Activated T-helper 1 cell treated with anti-CD3 and anti-CD28 coated beads, Interleukin-12 subunit alpha, Interleukin-12 subunit beta, Interleukin-2, Interleukin-4 antibody, amounts not matched to agents 30 ng/mL and 10 ng/mL and 1 ng/mL, durations not matched to agents 14 hours and 24 hours and 36 hours (primary cell): ENCODE measurements at regions not wholly inside any gene's neighbourhood (a gene's known extent, or its start where the extent isn't known, plus 50 kb on each side); places are given as distances from the start of the nearest gene placed in this dataset.
"Not testable (repeated sequence)": the region's sequence is repeated elsewhere in the genome, so short reads cannot be mapped to it uniquely, and the experiment has no call there.

Experiments
- DNase-seq: peaks from one replicate; pipeline ENCODE4 v3.0.0; 2021; ENCODE audit warnings: low spot score
- H3K27ac Mint-ChIP-seq: one replicate; pipeline ENCODE4 v1.8.0; 2021; ENCODE audit warnings: mild to moderate bottlenecking, mixed read lengths
- H3K27me3 Mint-ChIP-seq: one replicate; pipeline ENCODE4 v1.8.0; 2022; ENCODE audit warnings: mild to moderate bottlenecking, moderate library complexity, mixed read lengths; ENCODE audit not compliant: insufficient read depth
- H3K36me3 Mint-ChIP-seq: one replicate; pipeline ENCODE4 v1.8.0; 2021; ENCODE audit warnings: low read depth, mixed read lengths
- H3K4me1 Mint-ChIP-seq: one replicate; pipeline ENCODE4 v1.8.0; 2021; ENCODE audit warnings: low read depth, mixed read lengths
- H3K4me3 Mint-ChIP-seq: one replicate; pipeline ENCODE4 v1.8.0; 2021; ENCODE audit warnings: mild to moderate bottlenecking, moderate library complexity, mixed read lengths
- H3K9me3 Mint-ChIP-seq: one replicate; pipeline ENCODE4 v1.8.0; 2021; ENCODE audit warnings: mixed read lengths
- intact Hi-C: fragments of 100-400 bp; cut with micrococcal nuclease; formaldehyde crosslinking; loops from one replicate; pipeline ENCODE4 v1.15.1; 2024

- intact Hi-C loops: no loop called here
- H3K27me3 Mint-ChIP-seq: peaks cover 11% of the 10 kb centered on the region
- no peaks in the 10 kb centered on the region for H3K9me3 Mint-ChIP-seq
- H3K4me1 Mint-ChIP-seq: no peaks in the 10 kb centered on the region
- no peak overlapping the region for H3K27ac Mint-ChIP-seq
- no peaks in the 10 kb centered on the region for H3K36me3 Mint-ChIP-seq
- no peak for DNase-seq
- H3K4me3 Mint-ChIP-seq: no peak overlapping the region
Observed at GRCh38 chr19:34085336-34085735, 87.0 kb upstream of the LSM14A start.

GRCh38 chr19:34088292-34088691, 84.0 kb upstream of the LSM14A start:
- intact Hi-C loops: no loop called here
- H3K4me1 Mint-ChIP-seq: no peaks in the 10 kb centered on the region

GRCh38 chr19:34089566-34089965, 82.7 kb upstream of the LSM14A start:
- intact Hi-C loops: no loop called here
- no peaks in the 10 kb centered on the region for H3K4me1 Mint-ChIP-seq
- H3K4me3 Mint-ChIP-seq: no peak overlapping the region
- no peak for DNase-seq
- H3K27ac Mint-ChIP-seq: no peak overlapping the region
- peaks cover 2% of the 10 kb centered on the region for H3K27me3 Mint-ChIP-seq
- H3K36me3 Mint-ChIP-seq: no peaks in the 10 kb centered on the region
- no peaks in the 10 kb centered on the region for H3K9me3 Mint-ChIP-seq

More at GRCh38 chr19:34088292-34088691, 84.0 kb upstream of the LSM14A start:
- H3K9me3 Mint-ChIP-seq: no peaks in the 10 kb centered on the region
- peaks cover 4% of the 10 kb centered on the region for H3K27me3 Mint-ChIP-seq
- no peak overlapping the region for H3K27ac Mint-ChIP-seq
- no peak for DNase-seq
- H3K4me3 Mint-ChIP-seq: no peak overlapping the region
- H3K36me3 Mint-ChIP-seq: no peaks in the 10 kb centered on the region

- Mint-ChIP-seq H3K36me3 (no peaks in the 10 kb centered on the region), H3K4me3 (no peak overlapping the region), H3K27ac (no peak overlapping the region), H3K4me1 (peaks cover 6% of the 10 kb centered on the region), H3K9me3 (no peaks in the 10 kb centered on the region), H3K27me3 (peaks cover 12% of the 10 kb centered on the region)
- intact Hi-C loops: no loop called here
- no peak for DNase-seq
Observed at GRCh38 chr19:34094960-34095359, 77.3 kb upstream of the LSM14A start.

- H3K4me1 Mint-ChIP-seq, intact Hi-C loops, H3K36me3 Mint-ChIP-seq, H3K9me3 Mint-ChIP-seq, H3K27ac Mint-ChIP-seq, H3K4me3 Mint-ChIP-seq, DNase-seq: not testable (repeated sequence)
- H3K27me3 Mint-ChIP-seq: peaks cover 12% of the 10 kb centered on the region
Observed at GRCh38 chr19:34095411-34095810, 76.9 kb upstream of the LSM14A start.

- DNase-seq: no peak
- Mint-ChIP-seq H3K27me3 (peaks cover 12% of the 10 kb centered on the region), H3K9me3 (no peaks in the 10 kb centered on the region), H3K4me3 (no peak overlapping the region), H3K36me3 (no peaks in the 10 kb centered on the region), H3K27ac (no peak overlapping the region), H3K4me1 (peaks cover 6% of the 10 kb centered on the region)
- intact Hi-C loops: loop anchor here (1.0 kb wide), 3 partner anchors 49 to 318 kb away; no protein-coding TSS in a partner anchor
Observed at GRCh38 chr19:34096020-34096915, 76.0 kb upstream of the LSM14A start.

GRCh38 chr19:34104096-34104495, 68.2 kb upstream of the LSM14A start:
- intact Hi-C loops: no loop called here
- no peak overlapping the region for H3K27ac Mint-ChIP-seq

GRCh38 chr19:34104557-34104956, 67.7 kb upstream of the LSM14A start:
- no peak overlapping the region for H3K27ac Mint-ChIP-seq
- no peak overlapping the region for H3K4me3 Mint-ChIP-seq
- peaks cover 11% of the 10 kb centered on the region for H3K27me3 Mint-ChIP-seq
- DNase-seq: no peak
- H3K4me1 Mint-ChIP-seq: no peaks in the 10 kb centered on the region
- H3K9me3 Mint-ChIP-seq: no peaks in the 10 kb centered on the region
- intact Hi-C loops: no loop called here
- no peaks in the 10 kb centered on the region for H3K36me3 Mint-ChIP-seq

More at GRCh38 chr19:34104096-34104495, 68.2 kb upstream of the LSM14A start:
- H3K4me3 Mint-ChIP-seq: no peak overlapping the region
- no peaks in the 10 kb centered on the region for H3K36me3 Mint-ChIP-seq
- no peak for DNase-seq
- H3K9me3 Mint-ChIP-seq: no peaks in the 10 kb centered on the region
- H3K27me3 Mint-ChIP-seq: peaks cover 11% of the 10 kb centered on the region
- no peaks in the 10 kb centered on the region for H3K4me1 Mint-ChIP-seq

GRCh38 chr19:34109596-34109995, 62.7 kb upstream of the LSM14A start:
- H3K4me1 Mint-ChIP-seq: no peaks in the 10 kb centered on the region
- no peaks in the 10 kb centered on the region for H3K36me3 Mint-ChIP-seq
- DNase-seq: no peak
- H3K9me3 Mint-ChIP-seq: no peaks in the 10 kb centered on the region
- H3K4me3 Mint-ChIP-seq: no peak overlapping the region
- peaks cover 3% of the 10 kb centered on the region for H3K27me3 Mint-ChIP-seq
- H3K27ac Mint-ChIP-seq: no peak overlapping the region
- intact Hi-C loops: no loop called here

GRCh38 chr19:34118879-34119748, 53.2 kb upstream of the LSM14A start:
- no peak for DNase-seq
- Mint-ChIP-seq H3K4me1 (peaks cover 9% of the 10 kb centered on the region), H3K36me3 (no peaks in the 10 kb centered on the region), H3K9me3 (no peaks in the 10 kb centered on the region), H3K27ac (no peak overlapping the region), H3K27me3 (peaks cover 10% of the 10 kb centered on the region), H3K4me3 (no peak overlapping the region)
- intact Hi-C loops: no loop called here

- no peak overlapping the region for H3K4me3 Mint-ChIP-seq
- DNase-seq: no peak
- peaks cover 13% of the 10 kb centered on the region for H3K27me3 Mint-ChIP-seq
- H3K4me1 Mint-ChIP-seq: peaks cover 9% of the 10 kb centered on the region
- H3K27ac Mint-ChIP-seq: no peak overlapping the region
- intact Hi-C loops: loop anchor here (5.0 kb wide), 1 partner anchor 102 kb away; no protein-coding TSS in a partner anchor
- no peaks in the 10 kb centered on the region for H3K9me3 Mint-ChIP-seq
- H3K36me3 Mint-ChIP-seq: no peaks in the 10 kb centered on the region
Observed at GRCh38 chr19:34120141-34120540, 52.2 kb upstream of the LSM14A start.

GRCh38 chr19:34120846-34121639, 51.3 kb upstream of the LSM14A start:
- peaks cover 15% of the 10 kb centered on the region for H3K27me3 Mint-ChIP-seq
- H3K27ac Mint-ChIP-seq: no peak overlapping the region
- peak; percentile 12 for DNase-seq
- H3K4me1 Mint-ChIP-seq: peaks cover 9% of the 10 kb centered on the region
- H3K9me3 Mint-ChIP-seq: no peaks in the 10 kb centered on the region
- H3K4me3 Mint-ChIP-seq: no peak overlapping the region
- no peaks in the 10 kb centered on the region for H3K36me3 Mint-ChIP-seq
- intact Hi-C loops: loop anchor here (1.0 to 5.0 kb wide), 2 partner anchors 24 to 101 kb away; no protein-coding TSS in a partner anchor
